Keratinocyte (primary cell): ENCODE measurements at regions not wholly inside any gene's neighbourhood (a gene's known extent, or its start where the extent isn't known, plus 50 kb on each side); places are given as distances from the start of the nearest gene placed in this dataset.
"Not testable (repeated sequence)": the region's sequence is repeated elsewhere in the genome, so short reads cannot be mapped to it uniquely, and the experiment has no call there.

Experiments
- DNase-seq: peaks from one replicate; pipeline ENCODE4 v3.0.0-alpha.2; 2011; ENCODE audit warnings: low read depth, missing footprints, low spot score
- FAIRE-seq: peaks from 2 replicates; lab custom pipeline; 2011; peaks lifted over from hg19 to GRCh38; lab: Jason Lieb, UNC
- H2AFZ ChIP-seq: 2 replicates; pipeline ENCODE4 v1.6.0; 2012; ENCODE audit warnings: low read length, control low read depth, inconsistent platforms; ENCODE audit not compliant: control insufficient read depth
- H3K27ac ChIP-seq: 2 replicates; pipeline ENCODE4 v1.5.1; 2011; ENCODE audit warnings: low read length; ENCODE audit not compliant: control insufficient read depth, insufficient read depth
- H3K27me3 ChIP-seq: 3 replicates; pipeline ENCODE4 v1.6.0; 2011; ENCODE audit warnings: low read length; ENCODE audit not compliant: control insufficient read depth, insufficient read depth; ENCODE audit errors: extremely low read depth
- H3K36me3 ChIP-seq, 2 experiments: 2 replicates in 1 of 2; 3 replicates in 1 of 2; pipeline ENCODE4 v1.5.1; 2011; ENCODE audit warnings: low read length in 2 of 2, mild to moderate bottlenecking in 1 of 2; ENCODE audit not compliant: control insufficient read depth in 2 of 2, insufficient read depth in 2 of 2; ENCODE audit errors: extremely low read depth in 1 of 2
- H3K4me1 ChIP-seq: 3 replicates; pipeline ENCODE4 v1.5.1; 2011; ENCODE audit warnings: low read length; ENCODE audit not compliant: control insufficient read depth, insufficient read depth; ENCODE audit errors: extremely low read depth
- H3K4me2 ChIP-seq: 3 replicates; pipeline ENCODE4 v1.6.0; 2011; ENCODE audit warnings: low read depth, low read length; ENCODE audit not compliant: control insufficient read depth, insufficient read depth; ENCODE audit errors: extremely low read depth
- H3K4me3 ChIP-seq, 3 experiments: fragments of 200-600 bp in 1 of 3; sonication (generic) in 1 of 3; 2 replicates in 2 of 3; 3 replicates in 1 of 3; pipeline ENCODE4 v1.5.1; 2011 to 2016; ENCODE audit warnings: low read length in 3 of 3, mild to moderate bottlenecking in 3 of 3, control low read depth in 2 of 3, inconsistent platforms in 1 of 3, low read depth in 1 of 3, mixed read lengths in 1 of 3, mixed run types in 1 of 3, moderate library complexity in 1 of 3; ENCODE audit not compliant: control insufficient read depth in 2 of 3, insufficient read depth in 2 of 3; ENCODE audit errors: extremely low read depth in 1 of 3
- H3K79me2 ChIP-seq: 2 replicates; pipeline ENCODE4 v1.6.0; 2012; ENCODE audit warnings: low read length; ENCODE audit not compliant: control insufficient read depth, insufficient read depth
- H3K9ac ChIP-seq: 3 replicates; pipeline ENCODE4 v1.6.0; 2011; ENCODE audit warnings: low read length; ENCODE audit not compliant: control insufficient read depth, insufficient read depth; ENCODE audit errors: extremely low read depth
- H3K9me1 ChIP-seq: 3 replicates; pipeline ENCODE4 v1.6.0; 2011; ENCODE audit warnings: low read length; ENCODE audit not compliant: control insufficient read depth, insufficient read depth; ENCODE audit errors: extremely low read depth
- H3K9me3 ChIP-seq: 2 replicates; pipeline ENCODE4 v1.5.1; 2012; ENCODE audit warnings: low read depth, low read length; ENCODE audit not compliant: control insufficient read depth
- H4K20me1 ChIP-seq: 3 replicates; pipeline ENCODE4 v1.6.0; 2011; ENCODE audit warnings: low read length; ENCODE audit not compliant: control insufficient read depth, insufficient read depth; ENCODE audit errors: extremely low read depth
- CTCF ChIP-seq, 3 experiments: IDR thresholded peaks in 1 of 3; conservative IDR thresholded peaks in 1 of 3; optimal IDR thresholded peaks in 1 of 3; 2 replicates in 2 of 3; 3 replicates in 1 of 3; pipeline versions ENCODE3 to v1.5.1; 2011; ENCODE audit warnings: low read length in 3 of 3, mild to moderate bottlenecking in 3 of 3, moderate library complexity in 2 of 3, control low read depth in 1 of 3, inconsistent platforms in 1 of 3; ENCODE audit not compliant: insufficient read depth in 2 of 3; ENCODE audit errors: extremely low read depth in 1 of 3
- EZH2 ChIP-seq: IDR thresholded peaks from one replicate; pipeline ENCODE4 v1.6.1; 2012; ENCODE audit warnings: inconsistent platforms, mild to moderate bottlenecking, low read length, moderate library complexity
- dilution Hi-C: fragments of 300-500 bp; cut with MboI; formaldehyde crosslinking; loops from one replicate; pipeline ENCODE4 v1.7.0; 2020; ENCODE audit warnings: low sequenced_read_pairs; ENCODE audit not compliant: extremely low pct_ligation_motif_present

GRCh38 chr13:50255639-50256038 is 240.4 kb downstream of the KCNRG start:
- Histone ChIP-seq H3K27me3 (no peaks in the 10 kb centered on the region), H3K9ac (no peak overlapping the region), H2AFZ (no peak overlapping the region), H3K4me1 (no peaks in the 10 kb centered on the region), H4K20me1 (no peaks in the 10 kb centered on the region), H3K9me3 (no peaks in the 10 kb centered on the region), H3K4me2 (no peak overlapping the region), H3K36me3 (no peaks in the 10 kb centered on the region), H3K9me1 (no peaks in the 10 kb centered on the region), H3K79me2 (no peaks in the 10 kb centered on the region), H3K4me3 (no peak overlapping the region), H3K27ac (no peak overlapping the region)
- no peak for FAIRE-seq
- dilution Hi-C loops = no loop called here
- DNase-seq = no peak
- TF ChIP-seq CTCF (optimal IDR thresholded peaks at IDR 0.05 in 1 of 3, IDR thresholded peaks at IDR 0.05 in 1 of 3, conservative IDR thresholded peaks at IDR 0.05 in 1 of 3; ENCODE audit: extremely low read depth in 1 of 3, insufficient read depth in 2 of 3, low read length in 3 of 3) = no peak

GRCh38 chr13:50256536-50257321 is 241.5 kb downstream of the KCNRG start:
- H3K4me3 ChIP-seq, H3K9me3 ChIP-seq, H3K4me2 ChIP-seq, H3K9ac ChIP-seq, DNase-seq, H3K27ac ChIP-seq, H3K27me3 ChIP-seq, H4K20me1 ChIP-seq, FAIRE-seq, H3K4me1 ChIP-seq, H3K79me2 ChIP-seq, H3K36me3 ChIP-seq, H2AFZ ChIP-seq, H3K9me1 ChIP-seq, dilution Hi-C loops: not testable (repeated sequence)

- Histone ChIP-seq H3K4me2 (no peak overlapping the region), H3K4me1 (no peaks in the 10 kb centered on the region), H3K9me3 (no peaks in the 10 kb centered on the region), H3K79me2 (no peaks in the 10 kb centered on the region), H3K36me3 (no peaks in the 10 kb centered on the region), H3K27ac (no peak overlapping the region), H4K20me1 (no peaks in the 10 kb centered on the region), H3K9ac (no peak overlapping the region), H3K27me3 (no peaks in the 10 kb centered on the region), H2AFZ (no peak overlapping the region), H3K4me3 (no peak overlapping the region), H3K9me1 (no peaks in the 10 kb centered on the region)
- FAIRE-seq (no peak), DNase-seq (no peak)
- no peak for TF ChIP-seq CTCF (optimal IDR thresholded peaks at IDR 0.05 in 1 of 3, IDR thresholded peaks at IDR 0.05 in 1 of 3, conservative IDR thresholded peaks at IDR 0.05 in 1 of 3; ENCODE audit: extremely low read depth in 1 of 3, insufficient read depth in 2 of 3, low read length in 3 of 3)
- TF ChIP-seq EZH2 = no peak
- dilution Hi-C loops = no loop called here
Measured at GRCh38 chr13:50257646-50258045, 242.4 kb downstream of the KCNRG start.
